ENCODE measurements at regions not wholly inside any gene's neighbourhood (a gene's known extent, or its start where the extent isn't known, plus 50 kb on each side); places are given as distances from the start of the nearest gene placed in this dataset.

GRCh38 chr3:28900301-28900700, 380.6 kb upstream of the RBMS3 start:
- RAD21 ChIA-PET (ENCODE audit: low non-redundant PET in 1 of 2, low total read pairs in 2 of 2, uncharacterized antibody in 2 of 2, unreplicated experiment in 2 of 2) = no interaction called here

GRCh38 chr3:28901018-28901417, 379.9 kb upstream of the RBMS3 start:
- H3K27me3 ChIP-seq (ENCODE audit: insufficient read depth, low read length) = no peaks in the 10 kb centered on the region
- no peak for ATAC-seq
- H3K36me3 ChIP-seq (ENCODE audit: control insufficient read depth in 1 of 2, insufficient read depth in 2 of 2, low read length in 2 of 2) = no peaks in the 10 kb centered on the region
- TF ChIP-seq TCF7L2 (IDR thresholded peaks at IDR 0.05; ENCODE audit: borderline replicate concordance, extremely low read depth, insufficient read depth, insufficient read length) = no peak
- H3K4me1 ChIP-seq (ENCODE audit: control insufficient read depth in 1 of 2, insufficient read depth in 2 of 2, low read length in 2 of 2) = no peaks in the 10 kb centered on the region
- H3K79me2 ChIP-seq (ENCODE audit: insufficient read depth, low read length) = no peaks in the 10 kb centered on the region
- H3K9ac ChIP-seq (ENCODE audit: low read length) = no peak overlapping the region
- H3K4me2 ChIP-seq (ENCODE audit: low read length) = no peak overlapping the region
- DNase-seq (ENCODE audit: low read depth, low spot score) = no peak
- POLR2A ChIA-PET = no interaction called here
- H3K9me3 ChIP-seq (ENCODE audit: control insufficient read depth in 1 of 2, insufficient read depth in 1 of 2, low read depth in 1 of 2, low read length in 2 of 2) = no peaks in the 10 kb centered on the region
- no TSS peak for BruUV-seq (replicated peaks)
- no peaks in the 10 kb centered on the region for H4K20me1 ChIP-seq (ENCODE audit: insufficient read depth)
- intact Hi-C loops (cut with micrococcal nuclease) = no loop called here
- RAD21 ChIA-PET (ENCODE audit: low non-redundant PET in 1 of 2, low total read pairs in 2 of 2, uncharacterized antibody in 2 of 2, unreplicated experiment in 2 of 2) = no interaction called here
- no peak overlapping the region for H2AFZ ChIP-seq (ENCODE audit: low read depth, low read length, poor library complexity, severe bottlenecking)
- no peak overlapping the region for H3K4me3 ChIP-seq (replicated peaks in 1 of 2; ENCODE audit: low read depth in 1 of 2, low read length in 2 of 2)
- CTCF ChIA-PET = no interaction called here
- no peaks in the 10 kb centered on the region for H3K9me2 ChIP-seq (ENCODE audit: insufficient read depth)
- H3K27ac ChIP-seq (ENCODE audit: low read depth, low read length) = no peak overlapping the region

More at GRCh38 chr3:28900301-28900700, 380.6 kb upstream of the RBMS3 start:
- DNase-seq (ENCODE audit: low read depth, low spot score) (no peak), ATAC-seq (no peak)
- Histone ChIP-seq H3K36me3 (ENCODE audit: control insufficient read depth in 1 of 2, insufficient read depth in 2 of 2, low read length in 2 of 2) (no peaks in the 10 kb centered on the region), H3K27me3 (ENCODE audit: insufficient read depth, low read length) (no peaks in the 10 kb centered on the region), H3K9ac (ENCODE audit: low read length) (no peak overlapping the region), H3K9me2 (ENCODE audit: insufficient read depth) (no peaks in the 10 kb centered on the region), H4K20me1 (ENCODE audit: insufficient read depth) (no peaks in the 10 kb centered on the region), H3K27ac (ENCODE audit: low read depth, low read length) (no peak overlapping the region), H2AFZ (ENCODE audit: low read depth, low read length, poor library complexity, severe bottlenecking) (no peak overlapping the region), H3K4me1 (ENCODE audit: control insufficient read depth in 1 of 2, insufficient read depth in 2 of 2, low read length in 2 of 2) (no peaks in the 10 kb centered on the region), H3K9me3 (ENCODE audit: control insufficient read depth in 1 of 2, insufficient read depth in 1 of 2, low read depth in 1 of 2, low read length in 2 of 2) (no peaks in the 10 kb centered on the region), H3K4me3 (replicated peaks in 1 of 2; ENCODE audit: low read depth in 1 of 2, low read length in 2 of 2) (no peak overlapping the region), H3K79me2 (ENCODE audit: insufficient read depth, low read length) (no peaks in the 10 kb centered on the region), H3K4me2 (ENCODE audit: low read length) (no peak overlapping the region)
- TF ChIP-seq, protein P1, sequence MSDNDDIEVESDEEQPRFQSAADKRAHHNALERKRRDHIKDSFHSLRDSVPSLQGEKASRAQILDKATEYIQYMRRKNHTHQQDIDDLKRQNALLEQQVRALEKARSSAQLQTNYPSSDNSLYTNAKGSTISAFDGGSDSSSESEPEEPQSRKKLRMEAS (IDR thresholded peaks at IDR 0.05) = no peak
- ChIA-PET CTCF (no interaction called here), POLR2A (no interaction called here)
- intact Hi-C loops (cut with micrococcal nuclease) = no loop called here
- no TSS peak for BruUV-seq (replicated peaks)

DNA sequence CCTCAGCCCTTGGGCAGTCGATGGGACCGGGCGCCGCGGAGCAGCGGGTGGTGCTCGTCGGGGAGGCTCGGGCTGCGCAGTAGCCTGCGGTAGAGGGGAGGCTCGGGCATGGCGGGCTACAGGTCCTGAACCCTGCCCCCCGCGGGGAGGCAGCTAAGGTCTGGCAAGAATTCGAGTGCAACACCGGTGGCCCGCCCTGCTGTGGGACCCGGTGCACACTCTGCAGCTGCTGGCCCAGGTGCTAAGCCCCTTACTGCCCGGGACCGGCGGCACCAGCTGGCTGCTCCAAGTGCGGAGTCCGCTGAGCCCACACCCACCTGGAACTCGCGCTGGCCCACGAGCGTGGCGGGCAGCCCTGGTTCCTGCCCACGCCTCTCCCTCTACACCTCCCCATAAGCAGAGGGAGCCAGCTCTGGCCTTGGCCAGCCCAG, 377.7 kb upstream of the RBMS3 start:
- Histone ChIP-seq H3K27me3 (ENCODE audit: insufficient read depth, low read length) (no peaks in the 10 kb centered on the region), H3K4me3 (replicated peaks in 1 of 2; ENCODE audit: low read depth in 1 of 2, low read length in 2 of 2) (no peak overlapping the region), H2AFZ (ENCODE audit: low read depth, low read length, poor library complexity, severe bottlenecking) (no peak overlapping the region), H3K9me2 (ENCODE audit: insufficient read depth) (no peaks in the 10 kb centered on the region), H3K27ac (ENCODE audit: low read depth, low read length) (no peak overlapping the region), H3K36me3 (ENCODE audit: control insufficient read depth in 1 of 2, insufficient read depth in 2 of 2, low read length in 2 of 2) (no peaks in the 10 kb centered on the region), H4K20me1 (ENCODE audit: insufficient read depth) (no peaks in the 10 kb centered on the region), H3K4me1 (ENCODE audit: control insufficient read depth in 1 of 2, insufficient read depth in 2 of 2, low read length in 2 of 2) (no peaks in the 10 kb centered on the region), H3K79me2 (ENCODE audit: insufficient read depth, low read length) (no peaks in the 10 kb centered on the region), H3K4me2 (ENCODE audit: low read length) (no peak overlapping the region), H3K9ac (ENCODE audit: low read length) (no peak overlapping the region), H3K9me3 (ENCODE audit: control insufficient read depth in 1 of 2, insufficient read depth in 1 of 2, low read depth in 1 of 2, low read length in 2 of 2) (no peaks in the 10 kb centered on the region)
- ChIA-PET CTCF (no interaction called here), POLR2A (no interaction called here), RAD21 (ENCODE audit: low non-redundant PET in 1 of 2, low total read pairs in 2 of 2, uncharacterized antibody in 2 of 2, unreplicated experiment in 2 of 2) (no interaction called here)
- intact Hi-C loops (cut with micrococcal nuclease) = no loop called here
- no peak for ATAC-seq
- no TSS peak for BruUV-seq (replicated peaks)
- DNase-seq (ENCODE audit: low read depth, low spot score) = no peak
- no peak for TF ChIP-seq FOSL1 (IDR thresholded peaks at IDR 0.05; ENCODE audit: low read depth)
- TF ChIP-seq TCF7L2 (IDR thresholded peaks at IDR 0.05; ENCODE audit: borderline replicate concordance, extremely low read depth, insufficient read depth, insufficient read length) = no peak
- TF ChIP-seq CBX3 (IDR thresholded peaks at IDR 0.05; ENCODE audit: low read depth) = no peak
- TF ChIP-seq SIN3A (IDR thresholded peaks at IDR 0.05; ENCODE audit: low read depth) = no peak
- no peak for TF ChIP-seq RAD21 (IDR thresholded peaks at IDR 0.05; ENCODE audit: low read depth)
- TF ChIP-seq POLR2AphosphoS5 (IDR thresholded peaks at IDR 0.05; ENCODE audit: low read depth, low read length) = no peak
- TF ChIP-seq SP1 (IDR thresholded peaks at IDR 0.05; ENCODE audit: low read depth) = no peak
- TF ChIP-seq, protein P1 (IDR thresholded peaks at IDR 0.05) = no peak
- TF ChIP-seq POLR2A (IDR thresholded peaks at IDR 0.05; ENCODE audit: borderline replicate concordance, extremely low read depth, insufficient read depth, insufficient read length) = no peak
- no peak for TF ChIP-seq ATF3 (IDR thresholded peaks at IDR 0.05)
- TF ChIP-seq JUND (IDR thresholded peaks at IDR 0.05) = no peak
- TF ChIP-seq SRF (IDR thresholded peaks at IDR 0.05; ENCODE audit: low read depth) = no peak
- no peak for TF ChIP-seq ZBTB33 (IDR thresholded peaks at IDR 0.05; ENCODE audit: extremely low read depth, insufficient replicate concordance, low read length)
- no peak for TF ChIP-seq CEBPB (IDR thresholded peaks at IDR 0.05; ENCODE audit: low read depth)

Data from HCT116 (cell line).